ENCODE measurements at regions not wholly inside any gene's neighbourhood (a gene's known extent, or its start where the extent isn't known, plus 50 kb on each side); places are given as distances from the start of the nearest gene placed in this dataset.

GRCh38 chr1:81329041-81329440 is 471.7 kb upstream of the ADGRL2 start:
- no peak for DNase-seq (ENCODE audit: low spot score)

- no peak for DNase-seq (ENCODE audit: low spot score)
These were observed 473.0 kb upstream of the ADGRL2 start for GRCh38 chr1:81327743-81328142.

- DNase-seq (ENCODE audit: low spot score) = no peak
These were observed 473.5 kb upstream of the ADGRL2 start for GRCh38 chr1:81327103-81327710.

- DNase-seq (ENCODE audit: low spot score) = no peak
These were observed 474.5 kb upstream of the ADGRL2 start for GRCh38 chr1:81326212-81326611.

- no peak for DNase-seq (ENCODE audit: low spot score)
These were observed 475.3 kb upstream of the ADGRL2 start for GRCh38 chr1:81325397-81325796.

GRCh38 chr1:81323862-81324261 is 476.9 kb upstream of the ADGRL2 start:
- no peak for DNase-seq (ENCODE audit: low spot score)

- no peak for DNase-seq (ENCODE audit: low spot score)
These were observed 483.5 kb upstream of the ADGRL2 start for GRCh38 chr1:81317191-81317590.

- no peak for DNase-seq (ENCODE audit: low spot score)
These were observed 486.1 kb upstream of the ADGRL2 start for GRCh38 chr1:81314513-81315233.

- no peak for DNase-seq (ENCODE audit: low spot score)
These were observed 487.4 kb upstream of the ADGRL2 start for GRCh38 chr1:81313289-81313688.

GRCh38 chr1:81312272-81312754 is 488.4 kb upstream of the ADGRL2 start:
- DNase-seq (ENCODE audit: low spot score) = no peak

- DNase-seq (ENCODE audit: low spot score) = no peak
These were observed 490.5 kb upstream of the ADGRL2 start for GRCh38 chr1:81310250-81310649.

- DNase-seq (ENCODE audit: low spot score) = peak; percentile 36
These were observed 492.5 kb upstream of the ADGRL2 start for GRCh38 chr1:81308191-81308590.

- DNase-seq (ENCODE audit: low spot score) = no peak
These were observed 492.9 kb upstream of the ADGRL2 start for GRCh38 chr1:81307786-81308185.

GRCh38 chr1:81305997-81306452 is 494.7 kb upstream of the ADGRL2 start:
- peak; percentile 59 for DNase-seq (ENCODE audit: low spot score)

GRCh38 chr1:81304187-81304586 is 496.5 kb upstream of the ADGRL2 start:
- DNase-seq (ENCODE audit: low spot score) = no peak

GRCh38 chr1:81299892-81300291 is 500.8 kb upstream of the ADGRL2 start:
- no peak for DNase-seq (ENCODE audit: low spot score)

- DNase-seq (ENCODE audit: low spot score) = no peak
These were observed 502.5 kb upstream of the ADGRL2 start for GRCh38 chr1:81298266-81298665.

- no peak for DNase-seq (ENCODE audit: low spot score)
These were observed 504.1 kb upstream of the ADGRL2 start for GRCh38 chr1:81296601-81297000.

- no peak for DNase-seq (ENCODE audit: low spot score)
These were observed 510.4 kb upstream of the ADGRL2 start for GRCh38 chr1:81290326-81290725.

- DNase-seq (ENCODE audit: low spot score) = no peak
These were observed 512.0 kb upstream of the ADGRL2 start for GRCh38 chr1:81288689-81289088.

- DNase-seq (ENCODE audit: low spot score) = no peak
These were observed 513.2 kb upstream of the ADGRL2 start for GRCh38 chr1:81287411-81288080.

GRCh38 chr1:81270051-81270450 is 530.7 kb upstream of the ADGRL2 start:
- no peak for DNase-seq (ENCODE audit: low spot score)

GRCh38 chr1:81264976-81265375 is 535.8 kb upstream of the ADGRL2 start:
- no peak for DNase-seq (ENCODE audit: low spot score)
